Medulla oblongata (tissue), 1 donor: ENCODE measurements at regions not wholly inside any gene's neighbourhood (a gene's known extent, or its start where the extent isn't known, plus 50 kb on each side); places are given as distances from the start of the nearest gene placed in this dataset.
A peak's percentile ranks its signal among the peaks of the same experiment; 100 is the strongest.

ENCODE experiments used
- DNase-seq: peaks from one replicate; pipeline ENCODE4 v3.0.0-alpha.2; 2015; ENCODE audit errors: extremely low spot score

DNA sequence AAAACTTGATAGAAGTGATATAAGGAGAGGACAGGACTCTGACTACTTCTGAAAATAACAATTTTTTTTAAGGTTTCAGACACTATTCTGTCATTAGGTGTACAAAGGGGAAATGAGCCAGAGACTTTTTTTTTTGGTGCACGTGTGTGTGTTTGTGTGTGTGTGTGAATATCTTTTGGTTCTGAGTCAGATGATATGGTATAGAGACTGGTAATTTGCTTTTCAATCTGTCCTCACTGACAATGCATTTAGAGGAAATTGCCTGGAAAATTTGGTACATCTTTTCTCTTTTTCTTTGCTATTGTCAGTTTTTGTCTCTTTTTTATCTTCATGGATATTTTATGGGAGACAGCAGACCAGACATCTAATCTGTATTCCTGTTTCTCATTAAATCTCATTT, 59.3 kb downstream of the DDIT4L start:
- DNase-seq: no peak

DNA sequence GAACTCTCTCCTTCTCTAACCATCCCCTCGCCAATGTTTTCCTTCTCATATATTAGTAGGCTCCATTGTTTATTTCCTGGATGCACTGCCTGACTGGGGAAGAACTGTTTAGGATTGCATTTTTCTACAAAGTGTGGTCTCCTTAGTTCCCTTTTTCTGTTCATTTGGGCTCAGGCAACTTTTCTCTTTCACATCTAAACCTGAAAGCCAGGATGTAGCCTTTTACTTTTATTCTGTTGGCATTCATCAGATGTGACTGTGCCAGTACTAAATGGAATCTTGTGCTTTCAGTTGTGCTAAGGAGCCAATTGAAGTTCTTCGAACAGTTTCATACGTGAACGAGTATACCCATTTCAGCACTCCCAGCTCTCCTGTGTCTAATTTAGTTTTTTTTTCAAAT, 59.8 kb downstream of the DDIT4L start:
- DNase-seq: peak; percentile 23

DNA sequence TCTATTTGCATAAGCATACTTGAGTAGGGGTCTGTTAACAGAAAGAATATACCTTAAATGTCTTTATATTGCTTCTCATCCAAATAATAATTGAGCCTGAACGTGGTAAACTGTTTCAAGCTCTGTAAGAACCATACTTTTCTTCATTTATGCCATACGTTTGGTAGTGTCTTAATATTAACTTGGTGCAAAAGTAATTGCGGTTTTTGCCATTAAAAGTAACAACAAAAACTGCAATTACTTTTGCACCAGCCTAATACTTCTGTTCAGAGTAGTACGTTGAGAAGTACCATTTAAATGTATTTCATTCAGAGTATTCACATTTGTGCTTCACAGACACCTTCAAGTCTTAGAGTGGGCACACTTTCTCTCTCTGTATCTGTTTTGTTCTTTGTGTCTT, 60.5 kb downstream of the DDIT4L start:
- no peak for DNase-seq

DNA sequence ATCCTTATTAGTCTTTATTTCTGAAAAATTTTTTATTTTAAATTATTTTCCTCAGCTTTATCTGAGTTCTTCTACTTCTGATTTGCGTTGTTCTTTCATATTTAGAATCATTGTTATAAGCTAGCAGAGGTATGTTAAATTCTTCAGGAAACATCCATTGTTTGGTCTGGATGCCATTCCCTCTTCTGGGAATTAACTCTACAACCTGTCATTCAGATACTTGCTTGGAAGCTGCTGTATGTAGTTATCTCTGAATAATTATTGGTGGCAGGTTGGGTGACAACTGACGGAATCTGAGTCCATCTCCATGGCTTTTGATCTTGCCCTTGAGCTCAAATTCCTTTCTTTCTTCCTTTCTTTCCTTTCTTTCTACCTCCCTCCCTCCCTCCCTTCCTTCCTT, 61.9 kb downstream of the DDIT4L start:
- no peak for DNase-seq

DNA sequence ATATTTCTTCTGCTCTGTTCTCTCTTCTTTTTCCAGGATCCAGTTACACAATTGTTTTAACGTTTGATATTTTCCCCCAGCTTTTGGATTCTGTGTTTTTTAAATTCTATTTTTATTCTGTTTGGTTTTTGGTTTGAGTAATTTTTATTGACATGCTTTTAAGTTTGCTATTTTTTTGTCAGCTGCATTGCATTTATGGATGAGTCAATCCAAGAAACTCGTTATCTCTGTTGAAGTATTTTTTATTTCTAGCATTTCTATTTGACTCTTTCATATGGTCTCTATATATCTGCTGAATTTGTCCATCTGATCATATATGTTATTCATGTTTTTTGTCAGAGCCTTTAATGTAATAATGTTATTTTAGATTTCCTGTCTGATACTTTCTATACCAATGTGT, 65.6 kb downstream of the DDIT4L start:
- DNase-seq: no peak

DNA sequence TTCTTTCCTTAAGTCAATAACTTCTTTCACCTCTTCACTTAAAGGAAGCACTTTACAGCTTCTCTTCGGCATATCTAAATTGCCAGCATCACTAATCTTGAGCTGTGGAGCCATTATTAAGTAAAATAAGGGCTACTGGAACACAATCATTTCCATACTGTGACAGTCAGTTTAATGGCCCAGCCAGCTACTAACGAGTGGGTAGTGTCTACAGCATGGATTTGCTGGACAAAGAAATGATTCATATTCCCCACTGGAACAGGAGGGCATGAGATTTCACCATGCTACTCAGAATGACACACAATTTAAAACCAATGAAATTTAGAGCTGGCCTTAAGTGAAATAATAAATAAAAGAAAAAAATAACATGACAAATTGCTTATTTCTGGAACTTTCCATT, 72.1 kb downstream of the DDIT4L start:
- DNase-seq: no peak

DNA sequence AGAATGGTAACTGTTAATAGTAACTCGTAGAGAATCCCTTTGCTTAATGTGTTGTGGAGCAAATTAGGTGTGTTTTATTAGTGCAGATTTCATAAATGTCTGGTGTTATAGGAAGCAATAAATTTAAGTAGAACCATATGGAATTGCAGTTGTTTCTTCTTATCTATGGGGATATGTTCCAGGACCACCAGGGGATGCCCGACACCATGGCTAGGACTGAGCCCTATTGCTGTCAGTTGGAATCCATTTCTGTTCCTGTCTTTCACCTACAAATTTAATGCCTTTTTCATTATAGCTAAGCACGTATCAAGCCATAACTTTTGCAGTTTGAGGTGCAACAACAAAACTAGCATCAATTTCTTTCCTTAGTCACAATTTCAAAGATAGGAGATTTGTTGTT, 72.5 kb downstream of the DDIT4L start:
- DNase-seq: no peak

DNA sequence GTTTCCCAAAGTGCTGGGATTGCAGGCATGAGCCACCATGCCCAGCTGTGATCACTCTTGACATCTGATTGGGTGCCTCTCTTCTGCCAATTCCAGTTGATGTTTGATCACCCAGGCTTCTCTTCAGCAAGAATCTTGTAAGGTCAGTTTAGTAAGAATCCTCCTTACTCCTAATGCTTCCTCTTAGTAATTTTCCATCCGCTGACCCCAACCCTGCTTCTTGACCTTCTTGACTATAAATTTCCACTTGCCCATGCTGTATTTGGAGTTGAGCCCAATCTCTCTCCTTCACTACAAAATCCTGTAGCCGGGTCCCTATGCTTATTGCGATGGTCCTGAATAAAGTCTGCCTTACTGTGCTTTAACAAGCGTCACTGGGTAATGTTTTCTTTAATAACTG, 75.4 kb downstream of the DDIT4L start:
- DNase-seq: no peak

DNA sequence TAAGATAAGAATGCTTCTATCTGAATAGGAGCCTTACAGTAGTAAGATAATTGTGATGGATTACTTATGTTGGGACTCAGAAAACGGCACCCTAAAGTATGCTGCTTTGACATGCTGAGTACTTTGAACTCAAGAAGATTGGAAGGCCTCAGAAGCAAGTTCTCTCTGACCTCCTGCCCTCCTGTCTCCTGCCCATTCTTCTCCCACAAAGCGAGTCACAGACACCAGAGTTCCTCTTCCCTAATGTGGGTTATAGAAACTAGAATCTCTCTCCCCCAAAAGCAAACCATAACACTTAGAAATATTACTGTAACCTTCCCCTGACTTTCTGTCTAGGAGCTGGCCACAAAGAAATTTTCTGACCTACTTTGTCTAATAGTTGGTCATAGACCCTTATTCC, 76.5 kb downstream of the DDIT4L start:
- DNase-seq: no peak

DNA sequence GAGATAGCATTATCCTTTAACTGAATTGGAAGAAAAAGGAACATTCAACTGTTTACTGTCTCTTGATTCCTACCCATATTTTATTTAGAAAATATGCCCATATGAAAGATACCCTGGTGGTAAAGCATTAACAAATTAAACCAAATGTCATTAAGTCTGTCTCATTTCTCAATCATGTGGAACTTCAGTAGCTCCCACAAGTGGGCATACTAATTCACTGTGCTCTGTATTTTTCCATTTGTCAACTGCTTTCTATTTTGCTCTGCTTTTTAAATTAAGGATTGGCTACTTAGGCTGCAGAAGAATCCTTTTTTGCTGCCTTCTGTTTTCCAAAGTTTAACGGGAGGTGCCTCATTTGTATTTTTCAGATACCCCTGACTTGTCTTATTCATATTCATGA, 77.2 kb downstream of the DDIT4L start:
- DNase-seq: no peak

DNA sequence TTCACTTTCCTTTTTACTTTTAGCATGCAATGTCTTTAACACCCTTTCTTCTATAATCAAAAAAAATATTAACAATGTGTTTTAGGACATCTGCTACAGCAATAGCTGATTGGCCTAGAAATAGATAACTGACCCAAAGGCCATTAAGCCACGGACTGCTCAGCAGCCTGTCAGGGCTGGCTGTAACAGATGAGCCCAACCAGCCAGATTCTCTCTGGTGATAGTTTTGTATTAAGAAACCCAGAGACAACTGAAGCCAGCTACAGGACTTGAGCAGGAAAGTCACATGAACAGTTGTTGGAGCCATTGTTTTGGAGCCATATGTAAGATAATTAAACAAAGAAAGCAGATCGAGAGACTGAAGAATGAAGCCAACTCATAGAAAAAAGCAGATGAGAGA, 80.3 kb downstream of the DDIT4L start:
- no peak for DNase-seq

DNA sequence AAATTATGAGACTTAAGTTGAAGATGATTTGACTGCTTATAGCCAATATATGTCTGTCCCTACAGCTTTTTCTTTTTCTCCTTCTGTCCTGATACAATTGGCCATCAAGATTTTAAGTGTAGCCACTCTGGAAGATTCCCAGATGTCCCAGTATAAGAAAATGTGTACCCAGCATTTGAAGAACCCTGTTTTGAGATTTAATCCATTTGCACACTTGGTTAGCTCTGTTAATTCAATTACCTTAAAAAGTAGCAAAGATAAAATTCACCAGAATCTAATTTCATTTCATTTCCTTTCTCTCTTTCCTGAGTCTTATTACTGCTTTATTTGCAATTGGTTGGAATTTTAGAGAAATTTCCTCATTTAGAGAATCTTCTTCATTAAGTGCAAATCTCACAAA, 81.4 kb downstream of the DDIT4L start:
- DNase-seq: no peak

DNA sequence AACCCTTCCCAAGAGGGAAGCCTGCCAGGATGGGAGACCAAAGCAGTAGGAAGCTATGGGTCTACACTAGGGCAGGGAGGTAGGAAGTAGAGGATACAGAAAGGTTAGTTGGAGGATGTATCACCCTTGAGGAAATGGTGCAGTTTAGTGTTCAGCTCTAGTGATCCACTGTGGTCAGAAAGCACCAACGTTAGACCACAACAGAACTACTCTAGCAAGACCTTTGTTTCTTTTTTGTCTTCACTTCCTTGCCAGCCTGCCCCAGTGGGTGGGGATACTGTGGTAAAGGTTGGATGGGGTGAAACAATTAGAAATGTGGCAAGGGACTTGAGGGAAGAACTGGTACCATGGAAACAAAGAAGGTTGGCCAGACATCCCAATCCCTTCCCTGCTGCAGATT, 83.3 kb downstream of the DDIT4L start:
- peak; percentile 15 for DNase-seq

DNA sequence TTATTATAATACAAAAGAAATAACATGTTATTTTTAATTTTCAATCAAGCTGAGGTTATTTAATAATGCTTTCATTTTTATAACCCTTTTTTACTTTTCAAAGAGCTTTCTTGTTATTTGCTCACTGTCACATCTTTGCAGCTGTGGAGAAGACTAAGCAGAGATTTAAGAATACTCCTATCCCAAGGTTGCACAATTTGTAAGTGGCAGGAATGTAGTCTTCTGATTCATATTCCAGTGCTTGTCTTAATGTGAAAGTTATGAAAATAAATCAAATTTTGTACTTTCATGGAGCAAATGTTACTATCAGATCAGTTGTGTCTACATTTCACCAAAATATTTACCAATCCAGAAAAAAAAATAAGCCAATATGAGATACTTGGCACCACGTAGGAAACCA, 86.6 kb downstream of the DDIT4L start:
- no peak for DNase-seq

DNA sequence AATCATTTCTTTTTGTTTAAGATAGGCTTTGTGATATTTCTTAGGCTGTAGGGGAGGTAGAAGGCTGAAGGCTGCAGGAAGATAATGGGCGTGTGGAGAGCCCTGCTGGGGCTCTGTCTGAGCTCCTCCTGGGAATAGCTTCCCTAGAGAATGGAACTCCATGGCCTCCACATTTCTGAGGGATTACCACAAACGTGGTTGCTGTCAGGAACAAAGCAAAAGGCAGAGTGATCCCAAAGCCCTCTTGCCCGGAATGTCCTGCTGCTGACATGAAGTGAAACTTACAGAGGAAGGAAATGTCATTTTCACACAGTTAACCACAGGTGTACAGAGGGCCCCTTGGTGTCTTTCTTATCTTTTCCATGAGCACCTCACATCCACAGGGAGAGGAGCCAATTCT, 89.3 kb downstream of the DDIT4L start:
- no peak for DNase-seq

DNA sequence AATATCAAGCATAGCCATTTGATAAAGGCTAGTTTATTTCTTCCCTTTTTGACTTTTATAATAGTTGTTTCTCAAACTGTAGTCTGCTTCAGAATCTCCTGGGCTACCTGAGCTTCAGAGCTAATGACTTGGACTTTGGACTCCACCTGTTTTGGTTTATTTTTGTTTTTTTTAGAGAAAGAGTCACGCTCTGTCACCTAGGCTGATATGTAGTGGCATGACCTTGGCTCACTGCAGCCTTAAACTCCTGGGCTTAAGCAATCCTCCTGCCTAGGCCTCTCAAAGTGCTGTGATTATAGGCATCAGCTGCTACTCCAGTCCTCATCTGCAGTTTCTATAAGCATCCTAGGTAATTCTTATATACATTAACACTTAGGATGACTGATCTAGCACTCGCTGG, 90.5 kb downstream of the DDIT4L start:
- DNase-seq: no peak

DNA sequence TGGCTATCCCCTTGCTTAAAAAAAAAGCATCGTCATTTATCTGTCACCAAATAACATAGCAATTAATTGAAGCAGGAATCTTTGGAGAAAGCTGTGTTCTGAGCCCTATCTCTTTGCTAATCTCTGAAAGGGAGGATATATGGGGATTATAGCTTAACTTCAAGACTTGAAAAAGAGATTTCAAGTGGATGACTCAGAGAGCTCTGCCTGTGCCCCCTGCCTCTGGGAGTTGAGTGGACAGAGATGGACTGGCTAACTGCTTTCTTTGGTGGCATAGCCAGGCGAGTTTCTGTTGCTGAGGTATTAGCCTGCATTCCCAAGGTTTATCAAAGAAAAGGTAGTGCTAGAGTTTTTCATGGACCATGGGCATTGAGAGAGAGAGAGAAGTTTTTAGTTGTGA, 91.6 kb downstream of the DDIT4L start:
- DNase-seq: no peak

DNA sequence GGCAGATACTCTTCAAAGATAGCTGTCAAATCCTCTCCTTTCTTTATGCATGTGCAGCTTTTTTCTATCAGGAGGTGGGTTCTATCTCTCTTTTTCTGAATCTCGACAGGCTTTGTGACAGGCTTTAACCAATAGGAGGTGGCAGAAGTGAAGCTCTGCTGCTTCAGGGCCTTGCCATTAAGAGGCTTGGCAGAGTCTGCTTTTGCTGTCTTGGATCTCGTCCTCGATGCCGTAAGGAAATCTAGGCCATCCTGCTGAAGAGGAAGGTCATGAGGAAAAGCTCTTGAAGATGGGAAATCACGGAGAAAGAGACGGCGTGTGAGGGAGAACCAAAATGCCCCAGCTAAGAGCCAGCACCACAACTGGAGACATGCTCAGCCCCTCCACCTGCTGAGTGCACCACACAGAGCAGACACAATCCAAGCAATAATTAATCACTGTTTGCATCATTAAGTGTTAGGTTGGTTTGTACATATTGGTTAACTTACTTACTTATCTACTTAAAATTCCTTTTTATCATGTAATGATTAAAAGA, 92.2 kb downstream of the DDIT4L start:
- no peak for DNase-seq

DNA sequence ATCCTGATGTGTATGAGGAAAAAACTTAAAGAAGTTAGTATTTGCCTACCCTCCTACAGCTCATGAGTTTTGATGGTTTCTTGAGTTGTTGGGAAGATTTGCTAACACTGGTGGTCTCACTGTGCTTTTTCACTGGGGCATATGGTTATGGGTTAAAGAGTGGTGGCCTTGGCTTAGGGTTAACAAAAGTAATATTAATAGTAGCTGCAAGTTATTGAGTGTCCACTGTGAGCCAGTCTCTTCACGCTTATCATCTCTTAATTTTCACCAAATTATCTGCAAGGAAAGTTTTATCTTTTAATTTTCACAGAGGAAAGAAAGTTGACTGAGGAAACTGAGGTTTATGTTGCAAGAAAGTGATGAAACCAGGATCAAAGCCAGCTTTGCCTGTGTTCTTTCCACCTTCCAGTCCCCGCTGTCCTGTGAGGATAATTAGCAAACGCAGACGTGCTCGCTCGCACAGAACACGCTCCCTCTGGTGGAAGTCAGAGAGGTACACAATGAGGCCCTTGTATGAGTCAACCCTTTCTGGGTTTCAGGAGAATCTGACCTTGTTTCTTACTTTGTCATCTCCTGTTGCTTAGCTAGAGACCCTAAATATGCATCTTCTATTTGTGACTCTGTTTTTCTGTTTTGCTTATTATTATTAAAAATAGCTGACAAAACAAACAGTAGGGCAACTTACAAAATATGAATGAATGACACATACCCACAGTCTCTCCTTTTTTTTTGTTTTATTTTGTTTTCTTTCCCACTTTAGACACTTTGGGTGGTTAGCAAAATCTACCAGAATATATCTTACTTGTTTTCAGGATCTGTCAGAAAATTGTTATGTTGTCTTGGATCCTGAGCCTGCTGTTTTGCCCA, 94.3 kb downstream of the DDIT4L start:
- peak; percentile 70 for DNase-seq

DNA sequence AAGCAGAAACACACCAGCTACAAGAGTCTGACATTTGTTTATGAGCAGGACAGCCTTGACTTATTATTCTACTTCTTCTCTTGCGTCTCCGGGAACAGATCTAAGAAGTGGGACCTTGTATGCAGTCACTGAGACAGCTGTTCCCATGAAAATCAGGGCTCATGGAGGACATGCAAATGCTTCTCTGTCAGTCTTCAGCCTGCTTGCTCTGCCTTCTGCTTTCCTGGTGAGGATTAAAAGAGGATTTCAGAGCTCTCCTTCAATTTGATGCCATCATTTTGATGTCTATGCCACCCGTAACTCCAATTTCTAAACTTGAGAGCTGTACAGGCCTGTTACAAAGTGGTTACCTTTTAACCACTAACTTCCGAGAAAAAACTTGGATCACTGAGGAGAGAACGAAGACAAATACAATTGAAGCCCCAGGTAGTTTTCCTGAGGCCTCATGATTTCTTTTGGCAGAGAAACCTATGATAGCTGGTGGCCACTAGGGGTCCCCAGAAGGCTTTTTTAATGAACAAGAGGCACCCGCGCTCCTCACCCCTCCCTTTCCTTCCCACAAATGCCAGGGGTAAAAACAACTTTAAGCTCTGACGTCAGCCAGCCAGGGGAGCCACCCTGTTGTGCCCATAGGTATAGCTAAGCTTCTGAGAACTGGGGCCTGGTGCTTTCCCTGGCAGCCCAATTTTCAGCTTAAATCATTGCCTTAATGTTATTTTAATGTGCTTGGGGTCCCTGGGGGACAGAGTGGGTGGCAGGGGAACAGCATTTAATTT, 97.0 kb downstream of the DDIT4L start:
- peak; percentile 83 for DNase-seq

DNA sequence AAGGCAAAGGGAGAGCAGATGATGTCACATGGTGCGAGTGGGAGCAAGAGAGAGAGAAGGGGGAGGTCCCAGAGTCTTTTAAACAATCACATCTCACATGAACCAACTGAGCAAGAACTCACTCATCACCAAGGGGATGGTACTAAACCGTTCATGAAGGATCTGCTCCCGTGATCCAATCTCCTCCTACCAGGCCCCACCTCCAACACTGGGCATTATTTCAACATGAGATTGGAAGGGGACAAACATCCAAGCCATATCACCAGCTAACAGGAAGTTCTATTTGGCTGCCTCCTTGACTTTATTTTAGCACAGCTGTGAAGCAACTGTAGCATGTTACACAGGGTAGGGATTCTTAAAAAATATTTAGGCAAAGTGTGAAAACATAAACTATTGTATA, 102.5 kb downstream of the DDIT4L start:
- no peak for DNase-seq

DNA sequence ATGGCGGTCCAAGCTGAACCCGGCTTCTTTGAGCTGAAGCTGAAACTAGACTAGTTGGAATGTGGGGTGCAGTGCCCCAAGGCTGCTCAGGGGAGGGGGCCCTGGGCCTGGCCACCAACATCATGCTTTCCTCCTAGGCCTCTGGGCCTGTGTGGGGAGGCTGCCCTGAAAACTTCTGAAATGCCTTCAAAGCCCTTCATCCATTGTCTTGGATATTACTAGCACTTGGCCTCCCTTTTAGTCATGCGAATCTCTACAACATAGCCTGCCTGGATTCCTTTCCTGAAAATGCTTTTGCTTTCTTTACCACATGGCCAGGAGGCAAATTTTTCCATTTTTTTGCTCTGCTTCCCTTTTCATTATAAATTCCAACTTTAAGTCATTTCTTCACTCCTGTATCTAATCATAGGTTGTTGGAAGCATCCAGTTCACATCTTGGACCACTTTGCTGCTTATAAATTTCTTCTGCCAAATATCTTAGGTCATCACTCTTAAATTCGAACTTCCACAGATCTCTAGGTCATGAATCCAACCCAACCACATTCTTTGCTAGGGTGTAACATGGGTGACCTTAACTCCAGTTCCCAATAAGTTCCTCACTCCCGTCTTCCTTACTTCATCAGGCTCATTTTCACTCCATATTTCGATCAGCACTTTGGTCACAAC, 103.4 kb downstream of the DDIT4L start:
- DNase-seq: no peak

DNA sequence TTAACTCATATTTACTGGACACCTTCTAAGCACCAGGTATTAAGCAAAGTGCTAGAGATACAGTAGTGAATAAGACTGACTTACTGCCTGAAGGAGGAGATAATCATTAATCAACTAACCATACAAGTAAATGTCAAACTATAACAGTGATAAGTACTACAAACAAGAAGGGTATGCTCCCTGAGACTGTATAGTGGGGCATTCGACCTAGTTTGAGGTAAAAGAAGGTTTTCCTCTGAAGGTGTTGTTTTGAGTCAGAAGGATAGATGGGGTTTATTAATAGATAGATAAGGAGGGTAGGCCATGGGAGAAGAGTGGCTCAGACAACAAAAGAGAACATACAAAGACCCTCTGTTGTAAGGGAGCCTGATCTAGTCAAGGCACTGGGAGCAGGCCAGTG, 105.4 kb downstream of the DDIT4L start:
- no peak for DNase-seq
